CD14-positive monocyte (primary cell): ENCODE measurements at regions not wholly inside any gene's neighbourhood (a gene's known extent, or its start where the extent isn't known, plus 50 kb on each side); places are given as distances from the start of the nearest gene placed in this dataset.

ENCODE experiments used
- DNase-seq, 3 donors: peaks; one replicate each; pipeline ENCODE4 v3.0.0-alpha.2; 2011 to 2022
- H2AFZ ChIP-seq: 2 replicates; pipeline ENCODE4 v1.6.0; 2012; ENCODE audit warnings: mild to moderate bottlenecking, low read depth, low read length, inconsistent platforms; ENCODE audit not compliant: insufficient read depth, poor library complexity, severe bottlenecking
- H3K27ac ChIP-seq, 2 donors: 1 replicate in 1 of 2; 2 replicates in 1 of 2; pipeline ENCODE4 v1.5.1; 2012 to 2013; ENCODE audit warnings: low read length in 2 of 2, control low read depth in 1 of 2, inconsistent platforms in 1 of 2, low read depth in 1 of 2, mild to moderate bottlenecking in 1 of 2
- H3K27me3 ChIP-seq, 2 donors: one replicate each; pipeline versions ENCODE4 v1.6.0 to v1.6.1; 2011 to 2013; ENCODE audit warnings: low read length in 2 of 2; ENCODE audit not compliant: control insufficient read depth in 2 of 2, insufficient read depth in 2 of 2
- H3K36me3 ChIP-seq, 2 donors: replicated peaks in 1 of 2; 1 replicate in 1 of 2; 2 replicates in 1 of 2; pipeline versions ENCODE4 v1.5.1 to v1.6.1; 2012 to 2013; ENCODE audit warnings: low read length in 2 of 2, control low read depth in 1 of 2, inconsistent platforms in 1 of 2, mild to moderate bottlenecking in 1 of 2; ENCODE audit not compliant: insufficient read depth in 2 of 2, control insufficient read depth in 1 of 2
- H3K4me1 ChIP-seq, 2 donors: 1 replicate in 1 of 2; 2 replicates in 1 of 2; pipeline versions ENCODE4 v1.5.1 to v1.6.1; 2012 to 2013; ENCODE audit warnings: low read length in 2 of 2, control low read depth in 1 of 2, inconsistent platforms in 1 of 2, mild to moderate bottlenecking in 1 of 2, moderate library complexity in 1 of 2; ENCODE audit not compliant: insufficient read depth in 2 of 2, control insufficient read depth in 1 of 2
- H3K4me2 ChIP-seq: replicated peaks from 2 replicates; pipeline ENCODE3; 2012; ENCODE audit warnings: low read length, moderate library complexity, mild to moderate bottlenecking; ENCODE audit not compliant: poor library complexity, severe bottlenecking; ENCODE audit errors: extremely low read depth
- H3K4me3 ChIP-seq, 3 experiments: fragments of 200-600 bp in 1 of 3; sonication (generic) in 1 of 3; replicated peaks in 1 of 3; 1 replicate in 2 of 3; 2 replicates in 1 of 3; pipeline ENCODE4 v1.5.1; 2011 to 2013; ENCODE audit warnings: low read length in 3 of 3, mild to moderate bottlenecking in 3 of 3, control low read depth in 2 of 3, low read depth in 2 of 3, inconsistent platforms in 1 of 3, moderate library complexity in 1 of 3
- H3K79me2 ChIP-seq: 2 replicates; pipeline ENCODE4 v1.6.0; 2012; ENCODE audit warnings: mild to moderate bottlenecking, control low read depth, inconsistent platforms, low read length, moderate library complexity; ENCODE audit not compliant: insufficient read depth
- H3K9ac ChIP-seq: 2 replicates; pipeline ENCODE4 v1.6.0; 2017; ENCODE audit warnings: low read length, mild to moderate bottlenecking; ENCODE audit not compliant: insufficient read depth, poor library complexity, severe bottlenecking
- H3K9me3 ChIP-seq, 2 donors: replicated peaks in 1 of 2; 1 replicate in 1 of 2; 2 replicates in 1 of 2; pipeline versions ENCODE4 v1.5.1 to v1.6.1; 2012 to 2013; ENCODE audit warnings: low read length in 2 of 2, control low read depth in 1 of 2; ENCODE audit not compliant: control insufficient read depth in 1 of 2, insufficient read depth in 1 of 2
- H4K20me1 ChIP-seq: 2 replicates; pipeline ENCODE4 v1.6.0; 2012; ENCODE audit warnings: mild to moderate bottlenecking, low read length, control low read depth, moderate library complexity; ENCODE audit not compliant: insufficient read depth
- H3K27ac Mint-ChIP-seq, 7 donors: one replicate each; pipeline ENCODE4 v1.8.0; 2020; ENCODE audit warnings: mild to moderate bottlenecking in 7 of 7, mixed read lengths in 7 of 7, moderate library complexity in 6 of 7, inconsistent platforms in 2 of 7
- H3K27me3 Mint-ChIP-seq, 3 donors: one replicate each; pipeline ENCODE4 v1.8.0; 2021 to 2022; ENCODE audit warnings: low read depth in 3 of 3, mild to moderate bottlenecking in 3 of 3, mixed read lengths in 3 of 3, moderate library complexity in 3 of 3, inconsistent platforms in 1 of 3
- H3K36me3 Mint-ChIP-seq, 2 donors: one replicate each; pipeline ENCODE4 v1.8.0; 2020; ENCODE audit warnings: mixed read lengths in 2 of 2, inconsistent platforms in 1 of 2, mild to moderate bottlenecking in 1 of 2
- H3K4me1 Mint-ChIP-seq: one replicate; pipeline ENCODE4 v1.8.0; 2020; ENCODE audit warnings: mild to moderate bottlenecking, mixed read lengths
- H3K4me3 Mint-ChIP-seq, 2 donors: one replicate each; pipeline ENCODE4 v1.8.0; 2020; ENCODE audit warnings: mild to moderate bottlenecking in 2 of 2, mixed read lengths in 2 of 2, moderate library complexity in 1 of 2
- H3K9me3 Mint-ChIP-seq, 7 donors: one replicate each; pipeline ENCODE4 v1.8.0; 2020 to 2022; ENCODE audit warnings: mixed read lengths in 7 of 7, mild to moderate bottlenecking in 6 of 7, moderate library complexity in 6 of 7, inconsistent platforms in 2 of 7
- CTCF ChIP-seq: fragments of 200-600 bp; IDR thresholded peaks from one replicate; pipeline ENCODE4 v1.8.0; 2022; ENCODE audit warnings: antibody characterized with exemption, mild to moderate bottlenecking
- WGBS: methylation state at CpG from one replicate; pipeline ENCODE4 v1.1.5; 2013; ENCODE audit warnings: missing lambda C conversion rate; ENCODE audit not compliant: insufficient coverage; 5-methylcytosine and 5-hydroxymethylcytosine counted together
- intact Hi-C, 2 donors: fragments of 100-400 bp; cut with micrococcal nuclease; formaldehyde crosslinking; loops; one replicate each; pipeline versions ENCODE4 v1.15.0 to v1.15.1; 2023

- no peak overlapping the region for H3K27ac Mint-ChIP-seq
- no peak overlapping the region for H3K4me3 Mint-ChIP-seq
- intact Hi-C loops = no loop called here
These were observed 286.3 kb downstream of the NPIPA8 start for GRCh38 chr16:18050234-18050633.

GRCh38 chr16:18049547-18050133 is 286.9 kb downstream of the NPIPA8 start:
- Histone ChIP-seq H3K9ac (no peak overlapping the region), H3K27ac (no peak overlapping the region), H3K79me2 (no peaks in the 10 kb centered on the region), H3K9me3 (no peaks in the 10 kb centered on the region), H2AFZ (no peak overlapping the region), H4K20me1 (no peaks in the 10 kb centered on the region), H3K4me2 (no peak overlapping the region), H3K4me1 (no peaks in the 10 kb centered on the region), H3K4me3 (no peak overlapping the region), H3K36me3 (no peaks in the 10 kb centered on the region), H3K27me3 (no peaks in the 10 kb centered on the region)
- peaks cover 0 to 4% (median 3%) of the 10 kb centered on the region in 7 donors for H3K9me3 Mint-ChIP-seq
- peaks cover 1 to 4% (median 1%) of the 10 kb centered on the region in 3 donors for H3K27me3 Mint-ChIP-seq
- DNase-seq = no peak
- H3K27ac Mint-ChIP-seq = no peak overlapping the region
- intact Hi-C loops = no loop called here
- H3K4me3 Mint-ChIP-seq = peak overlapping the region in 1 of 2 donors; percentile 20
- WGBS = 74% methylated on average over 4 of the region's 6 CpGs
- no peaks in the 10 kb centered on the region for H3K4me1 Mint-ChIP-seq
- H3K36me3 Mint-ChIP-seq = no peaks in the 10 kb centered on the region
- TF ChIP-seq CTCF = no peak

More at GRCh38 chr16:18050234-18050633, 286.3 kb downstream of the NPIPA8 start:
- 100% methylated on average over 3 of the region's 7 CpGs for WGBS
- Mint-ChIP-seq H3K9me3 (peaks cover 0 to 4% (median 3%) of the 10 kb centered on the region in 7 donors), H3K4me1 (no peaks in the 10 kb centered on the region), H3K36me3 (no peaks in the 10 kb centered on the region), H3K27me3 (peaks cover 1 to 4% (median 2%) of the 10 kb centered on the region in 3 donors)
- no peaks in the 10 kb centered on the region for H4K20me1 ChIP-seq
- no peaks in the 10 kb centered on the region for H3K79me2 ChIP-seq
- no peaks in the 10 kb centered on the region for H3K9me3 ChIP-seq
- no peaks in the 10 kb centered on the region for H3K27me3 ChIP-seq
- H3K4me2 ChIP-seq = no peak overlapping the region
- H3K4me1 ChIP-seq = no peaks in the 10 kb centered on the region
- H3K36me3 ChIP-seq = no peaks in the 10 kb centered on the region
- H3K4me3 ChIP-seq = no peak overlapping the region
- H3K27ac ChIP-seq = no peak overlapping the region
- no peak overlapping the region for H2AFZ ChIP-seq
- H3K9ac ChIP-seq = no peak overlapping the region
- DNase-seq = no peak
- TF ChIP-seq CTCF = no peak
